Islet precursor cell (in vitro differentiated cells): ENCODE measurements at regions not wholly inside any gene's neighbourhood (a gene's known extent, or its start where the extent isn't known, plus 50 kb on each side); places are given as distances from the start of the nearest gene placed in this dataset.
"Not testable (repeated sequence)": the region's sequence is repeated elsewhere in the genome, so short reads cannot be mapped to it uniquely, and the experiment has no call there.

Source experiments
- DNase-seq: peaks from one replicate; pipeline ENCODE4 v3.0.0-alpha.2; 2018

DNA sequence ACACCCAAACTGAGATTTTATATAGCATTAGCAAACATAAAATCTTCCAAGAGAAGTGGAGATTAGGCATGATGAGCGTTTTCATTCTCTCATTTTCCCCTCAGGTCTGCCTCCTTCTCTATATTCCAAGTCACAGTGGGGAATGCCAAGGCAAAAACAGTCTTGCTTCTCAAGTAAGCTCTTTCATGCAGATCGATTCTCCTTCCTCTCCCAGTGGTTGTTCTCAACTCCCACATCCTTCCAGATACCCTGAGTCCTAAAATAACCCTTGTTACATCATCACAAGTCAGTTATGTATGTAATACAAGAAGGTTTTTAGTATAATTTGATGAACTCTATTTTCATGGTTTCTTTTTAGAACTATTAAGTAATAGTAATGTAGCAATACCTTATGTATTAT, 150.6 kb downstream of the TXNL1 start:
- DNase-seq = no peak

- no peak for DNase-seq
Observed at GRCh38 chr18:56483386-56483785, 155.0 kb downstream of the TXNL1 start.

DNA sequence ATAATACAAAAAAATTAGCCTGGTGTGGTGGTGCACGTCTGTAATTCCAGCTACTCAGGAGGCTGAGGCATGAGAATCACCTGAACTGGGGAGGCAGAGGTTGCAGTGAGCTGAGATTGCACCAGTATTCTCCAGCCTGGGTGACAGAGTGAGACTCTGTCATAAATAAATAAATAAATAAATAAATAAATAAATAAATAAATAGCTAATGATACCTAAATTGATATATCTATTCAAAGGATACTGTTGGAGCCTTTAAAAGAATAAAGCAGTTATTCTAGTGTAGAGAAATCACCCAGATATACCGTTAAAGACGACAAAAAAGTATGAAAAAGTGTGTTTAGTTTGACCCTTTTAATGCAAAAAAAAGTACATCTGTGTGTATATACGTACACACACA, 155.6 kb downstream of the TXNL1 start:
- not testable (repeated sequence) for DNase-seq

DNA sequence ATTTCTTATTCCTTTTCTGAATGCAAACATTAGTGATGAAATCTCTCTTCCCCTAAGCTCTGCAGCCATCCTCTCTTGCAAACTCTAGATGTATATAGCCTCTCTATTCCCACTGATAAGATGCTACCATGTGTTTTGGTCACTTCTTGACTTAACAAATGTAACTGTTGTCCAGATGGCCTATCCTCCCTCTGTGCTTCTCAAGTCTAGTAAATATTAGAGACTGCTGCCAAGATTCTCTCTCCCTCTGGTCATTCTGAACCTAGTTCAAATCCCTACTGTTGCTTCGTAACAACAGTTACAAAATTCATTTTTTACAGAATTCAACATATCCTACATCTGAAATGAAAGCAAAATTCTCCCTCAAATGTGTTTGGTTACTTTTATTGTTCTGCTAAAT, 156.6 kb downstream of the TXNL1 start:
- DNase-seq = no peak

DNA sequence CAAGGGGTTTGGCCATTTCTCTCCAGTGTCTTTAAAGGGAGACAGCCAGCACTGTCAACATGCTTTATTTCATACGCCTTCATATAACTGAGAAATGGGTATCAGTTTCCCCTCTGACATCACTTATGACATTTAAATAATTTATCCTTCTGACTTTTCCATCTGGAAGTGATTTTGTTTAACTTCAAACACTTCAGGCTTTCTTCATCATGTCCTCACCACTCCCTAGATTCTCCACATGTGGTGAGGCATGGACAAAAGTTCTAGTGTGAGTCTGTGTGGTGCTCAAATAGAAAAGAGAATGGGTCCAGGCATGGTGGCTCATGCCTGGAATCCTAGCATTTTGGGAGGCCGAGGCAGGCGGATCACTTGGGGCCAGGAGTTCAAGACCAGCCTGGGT, 158.6 kb downstream of the TXNL1 start:
- DNase-seq = no peak

DNA sequence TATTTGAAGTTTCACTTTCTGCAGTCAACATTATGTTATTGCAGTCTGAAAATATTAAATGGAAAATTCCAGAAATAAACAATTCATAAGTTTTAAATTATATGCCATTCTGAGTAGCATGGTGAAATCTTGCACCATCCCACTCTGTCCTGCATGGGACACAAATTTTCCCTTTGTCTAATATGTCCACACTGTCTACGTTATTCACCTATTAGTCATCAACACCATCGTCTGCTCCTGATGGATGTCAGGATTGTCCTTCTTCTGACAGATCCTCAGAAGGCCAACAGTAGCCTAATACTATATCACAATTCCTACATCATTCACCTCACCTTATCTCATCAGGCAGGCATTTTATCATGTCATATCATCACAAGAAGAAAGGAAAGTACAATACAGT, 163.1 kb downstream of the TXNL1 start:
- DNase-seq = no peak

DNA sequence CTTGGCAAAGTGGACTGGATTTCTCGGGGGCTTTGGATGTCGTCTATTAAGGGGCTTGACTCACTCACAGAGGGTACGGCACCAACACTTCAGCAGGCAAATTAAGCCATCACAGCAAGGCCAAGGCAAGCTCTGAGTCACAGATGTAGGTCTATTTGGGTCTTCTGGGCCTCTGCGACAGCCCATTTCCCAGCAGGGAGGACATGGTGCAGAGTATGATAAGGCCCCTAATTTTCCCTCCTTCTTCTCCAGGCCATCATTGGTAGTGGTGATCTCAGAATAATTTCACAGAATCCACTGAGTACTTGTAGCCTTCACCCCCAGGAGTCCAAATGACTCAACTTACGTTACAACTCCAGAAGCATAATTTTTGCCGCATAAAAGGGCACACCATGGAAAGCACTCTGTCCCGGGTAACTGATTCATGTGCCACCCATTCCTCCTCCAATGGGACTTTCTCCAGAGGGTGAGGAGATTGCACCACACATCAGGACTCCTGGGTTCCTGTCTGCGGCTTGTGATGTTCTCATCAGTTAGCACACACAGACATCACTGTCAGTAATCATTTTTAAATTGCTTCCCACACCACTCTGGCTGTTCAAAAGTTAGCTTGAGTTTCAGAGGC, 164.9 kb downstream of the TXNL1 start:
- no peak for DNase-seq

DNA sequence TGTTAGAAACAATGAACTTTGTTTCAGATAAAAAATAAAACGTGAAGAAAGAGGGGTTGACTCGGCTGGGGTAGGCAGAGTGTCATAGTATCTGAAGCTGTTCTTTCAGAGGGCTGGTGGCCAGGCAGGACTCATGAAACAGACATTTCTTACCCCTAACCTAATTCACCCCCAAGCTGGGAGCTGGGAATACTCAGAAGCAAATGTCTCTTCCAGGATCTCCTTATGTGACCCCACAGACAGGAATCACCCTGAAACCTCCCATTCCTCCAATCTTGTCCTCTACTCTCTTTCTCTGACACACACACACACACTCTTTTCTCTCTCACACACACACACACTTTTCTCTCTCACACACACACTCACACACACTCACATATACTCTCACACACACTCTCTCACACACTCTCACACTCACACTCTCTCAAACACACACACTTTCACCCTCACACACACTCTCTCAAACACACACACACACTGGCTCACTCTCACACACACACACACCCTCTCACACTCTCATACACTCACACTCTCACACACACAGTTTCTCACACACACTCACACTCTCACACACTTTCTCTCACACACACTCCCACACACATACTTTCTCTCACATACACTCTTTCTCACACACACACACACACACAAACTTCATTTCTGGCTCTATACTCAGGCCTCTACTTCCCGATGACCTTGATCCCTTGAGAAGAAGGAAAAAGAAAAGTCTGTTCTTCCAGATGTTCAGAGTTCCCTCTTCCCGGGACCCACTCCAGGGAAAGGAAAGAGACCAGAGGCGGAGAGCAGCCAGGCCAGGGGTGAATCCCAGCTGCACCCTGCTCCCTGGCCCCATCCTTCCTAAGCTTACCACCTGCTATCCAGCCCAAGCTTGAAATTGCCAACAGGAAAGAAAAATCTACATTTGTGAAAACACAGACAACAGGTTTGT, 167.7 kb downstream of the TXNL1 start:
- DNase-seq = no peak

GRCh38 chr18:56469582-56469981, 168.8 kb downstream of the TXNL1 start:
- no peak for DNase-seq

DNA sequence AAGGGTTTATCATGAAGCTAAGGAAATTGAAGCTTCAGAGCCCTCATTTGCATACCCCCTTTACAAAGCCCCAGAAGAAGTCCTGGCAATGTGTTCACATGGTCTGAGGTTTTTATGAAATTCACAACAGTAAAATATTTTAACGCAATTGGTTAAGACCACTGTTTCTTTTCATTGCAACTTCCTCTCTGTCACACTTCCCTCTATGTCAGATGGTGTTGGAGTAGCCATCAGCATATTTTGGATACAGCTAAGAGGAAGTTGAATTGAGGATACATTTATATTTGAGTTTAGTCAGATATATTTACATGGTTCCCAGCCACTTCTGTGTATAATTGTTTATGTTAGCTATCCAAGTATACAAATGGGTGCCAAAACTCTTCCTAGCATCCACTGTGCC, 170.0 kb downstream of the TXNL1 start:
- no peak for DNase-seq

- DNase-seq = no peak
Observed at GRCh38 chr18:56462276-56462675, 176.1 kb downstream of the TXNL1 start.

DNA sequence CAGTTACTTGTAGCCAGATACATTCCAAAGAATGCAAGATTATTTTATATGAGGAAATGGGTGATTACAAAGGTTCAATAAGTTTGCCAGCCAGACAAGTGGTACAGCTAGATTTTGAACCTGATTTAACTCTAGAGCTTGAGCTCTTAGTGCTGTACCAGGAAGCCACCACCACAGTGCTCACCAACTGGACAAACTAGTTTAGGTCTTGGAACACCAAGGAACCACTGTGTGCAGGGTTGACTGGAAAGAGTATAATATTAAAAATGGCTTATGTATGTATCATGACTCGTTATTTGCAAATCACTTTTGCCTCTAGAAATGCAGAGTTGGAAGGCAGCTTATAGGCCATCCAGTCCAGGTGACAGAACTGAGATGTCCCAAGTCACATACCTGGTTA, 177.2 kb downstream of the TXNL1 start:
- DNase-seq = no peak

DNA sequence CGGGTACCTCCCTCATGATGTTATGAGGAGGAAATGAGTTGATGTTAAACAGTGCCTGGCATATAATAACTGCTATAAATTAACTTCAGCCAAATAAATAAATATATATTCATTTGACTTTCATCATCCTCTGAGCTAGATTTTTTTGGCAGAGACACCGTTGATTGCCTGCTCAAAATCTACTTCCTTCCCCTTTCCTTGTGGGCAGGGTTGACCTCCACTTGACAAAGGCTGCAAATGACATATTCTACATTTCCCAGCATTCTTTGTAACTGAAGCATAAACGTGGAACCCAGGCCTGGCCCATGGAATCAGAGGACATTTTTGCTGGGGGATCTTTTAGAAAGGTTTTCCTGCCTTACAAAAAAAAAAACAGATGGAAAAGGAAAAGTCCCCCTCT, 177.8 kb downstream of the TXNL1 start:
- DNase-seq = no peak

DNA sequence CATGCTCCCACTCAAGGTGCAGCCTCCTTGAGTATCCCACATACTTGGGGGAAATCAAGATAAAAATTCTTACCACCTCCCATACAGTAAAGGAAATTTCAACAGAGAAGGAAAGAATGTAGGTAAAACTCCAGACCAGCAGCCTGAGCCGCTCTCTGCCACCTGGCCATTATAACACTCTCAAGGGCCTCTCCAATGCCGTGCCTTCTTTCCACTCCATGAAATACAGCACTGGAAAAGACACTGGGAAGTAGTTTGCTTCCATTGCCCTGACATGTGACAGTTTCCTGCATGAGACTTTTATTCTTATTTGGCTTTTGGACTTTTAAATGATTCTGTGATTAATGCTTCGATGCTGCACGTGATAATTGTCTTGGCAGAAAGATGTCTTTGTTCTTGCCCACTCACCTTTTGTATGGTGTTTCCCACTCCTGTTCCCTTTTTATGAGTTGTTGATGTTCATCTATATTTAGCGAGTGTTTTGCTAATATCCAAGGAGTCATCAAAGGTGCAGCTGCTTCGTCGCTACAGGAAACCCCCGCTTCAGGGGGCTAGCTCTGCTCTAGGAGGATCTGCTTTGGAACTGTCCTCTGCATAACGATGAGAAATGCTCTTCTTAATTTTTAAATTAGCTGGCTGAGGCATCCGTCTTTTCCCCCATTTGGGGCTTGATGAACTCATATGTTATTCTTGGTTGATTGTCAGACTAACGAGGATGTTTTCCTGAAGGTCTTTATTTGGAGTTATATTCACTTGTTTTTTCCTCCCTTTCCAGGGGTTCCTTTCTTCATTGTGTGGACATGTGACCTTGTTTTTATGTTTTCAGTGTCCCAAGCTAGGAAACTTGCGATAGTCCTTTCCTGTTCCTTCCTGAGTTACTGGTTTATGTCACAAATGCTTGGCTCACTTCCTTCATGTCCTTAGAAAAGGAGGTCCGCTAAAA, 179.4 kb downstream of the TXNL1 start:
- no peak for DNase-seq

GRCh38 chr18:56455874-56456273, 182.5 kb downstream of the TXNL1 start:
- no peak for DNase-seq

- no peak for DNase-seq
Observed at GRCh38 chr18:56455141-56455540, 183.3 kb downstream of the TXNL1 start.

- no peak for DNase-seq
Observed at GRCh38 chr18:56453631-56454030, 184.8 kb downstream of the TXNL1 start.

DNA sequence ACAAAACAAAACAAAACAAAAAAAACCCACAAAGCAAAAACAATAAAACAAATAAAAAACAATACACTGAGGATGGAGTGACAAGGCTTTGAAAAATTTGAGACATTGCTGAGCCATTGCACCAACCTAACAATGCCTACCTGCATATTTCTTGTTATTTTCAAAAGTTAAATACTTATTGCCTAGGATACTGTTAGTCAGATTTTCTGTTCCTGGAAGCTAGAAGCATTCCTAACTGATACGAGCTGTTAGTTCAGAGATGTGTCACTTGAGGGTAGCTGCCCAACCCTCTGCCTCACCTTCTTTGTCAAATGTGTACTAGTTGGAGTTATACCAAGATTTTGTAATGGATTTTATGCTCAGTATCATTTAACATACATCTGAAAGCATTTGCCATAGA, 187.2 kb downstream of the TXNL1 start:
- no peak for DNase-seq

DNA sequence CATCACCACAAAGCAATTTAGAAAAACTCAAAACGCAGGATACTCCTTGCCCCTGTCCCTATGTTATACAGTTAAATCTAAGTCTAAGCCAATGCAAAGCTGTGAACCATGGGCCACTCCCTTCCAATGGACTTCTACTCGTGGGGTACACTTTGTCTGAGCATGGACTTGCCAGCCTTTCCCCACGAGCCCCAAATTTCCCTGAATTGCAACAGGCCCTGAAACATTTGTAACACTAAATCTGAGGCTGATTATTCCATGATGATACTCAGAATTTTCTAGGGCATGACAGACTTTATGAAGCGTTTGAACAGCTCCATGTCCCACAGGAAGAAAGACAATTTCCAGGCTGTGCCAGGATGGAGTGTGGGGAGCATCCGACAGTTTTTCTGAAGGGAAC, 189.6 kb downstream of the TXNL1 start:
- no peak for DNase-seq

GRCh38 chr18:56445422-56445821, 193.0 kb downstream of the TXNL1 start:
- DNase-seq = no peak

DNA sequence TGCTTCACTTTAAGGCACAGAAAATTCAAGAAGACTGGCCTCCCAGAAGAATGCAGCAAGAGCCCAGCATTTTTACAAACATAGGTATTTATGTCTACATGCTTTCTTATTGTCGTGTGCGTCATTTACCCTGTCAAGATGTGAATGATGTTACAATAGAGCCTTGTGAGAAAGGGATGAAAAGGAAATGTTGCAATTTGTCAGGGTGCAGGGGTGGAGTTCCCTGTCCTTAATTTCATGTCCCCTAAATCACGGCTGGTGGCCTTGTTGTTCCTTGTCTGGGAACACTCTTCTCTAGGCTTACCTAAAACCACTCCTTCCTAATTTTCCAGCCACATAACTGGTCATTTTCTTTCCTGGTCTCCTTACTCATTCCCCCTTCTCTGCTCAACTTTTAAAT, 194.2 kb downstream of the TXNL1 start:
- DNase-seq = no peak

DNA sequence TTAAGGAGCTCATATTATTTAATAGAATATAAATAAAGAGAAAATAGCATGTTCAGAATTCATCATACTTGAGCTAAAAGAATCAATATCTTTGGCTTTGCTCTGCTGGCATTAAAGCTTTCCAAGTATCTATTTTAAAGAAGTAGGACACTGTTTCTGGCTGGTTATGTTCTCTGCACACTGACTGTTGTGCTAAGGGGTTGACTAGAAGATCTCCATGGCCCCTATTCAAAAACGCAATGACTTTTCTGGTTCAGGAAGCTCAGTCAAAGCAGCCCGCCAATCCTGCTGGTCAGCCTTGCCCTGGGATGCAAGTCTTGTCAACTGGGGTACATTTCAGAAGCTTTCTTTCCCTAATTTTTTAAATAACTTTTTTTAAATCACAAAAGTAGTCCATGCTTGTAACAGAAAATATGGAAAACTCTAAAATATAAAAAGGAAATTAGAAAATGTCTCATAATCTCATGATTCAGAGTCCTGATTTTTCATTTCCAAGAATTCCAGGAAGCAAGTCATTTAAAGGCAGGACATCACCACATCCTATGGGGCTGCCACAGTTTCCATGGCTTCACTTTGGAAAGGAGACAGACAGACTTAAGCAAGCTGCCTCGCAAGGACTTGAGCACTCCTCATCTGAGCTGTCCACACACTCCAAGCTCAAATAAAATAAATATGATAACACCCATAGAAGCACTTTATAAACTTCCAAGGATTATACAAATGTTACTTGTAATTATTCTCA, 195.1 kb downstream of the TXNL1 start:
- DNase-seq = no peak

GRCh38 chr18:56438480-56438879, 199.9 kb downstream of the TXNL1 start:
- DNase-seq = not testable (repeated sequence)
